ENCODE measurements at regions not wholly inside any gene's neighbourhood (a gene's known extent, or its start where the extent isn't known, plus 50 kb on each side); places are given as distances from the start of the nearest gene placed in this dataset.

- DNase-seq, result no peak
- Histone ChIP-seq H3K36me3 (peaks cover 0 to 4% (median 0%) of the 10 kb centered on the region in 3 donors), H3K4me3 (no peak overlapping the region), H3K27me3 (no peaks in the 10 kb centered on the region), H3K27ac (no peak overlapping the region), H3K9me3 (peaks cover 0 to 2% (median 0%) of the 10 kb centered on the region in 3 donors), H3K4me1 (peaks cover 0 to 12% (median 0%) of the 10 kb centered on the region in 4 donors)
- intact Hi-C loops (cut with DNase I; ENCODE audit: low total_unique reads), result no loop called here
- no peak for TF ChIP-seq CTCF (IDR thresholded peaks at IDR 0.05)
Measured at GRCh38 chr10:10883737-10884136, 133.9 kb upstream of the CELF2 start.

GRCh38 chr10:10886861-10887531 is 130.7 kb upstream of the CELF2 start:
- no peak for TF ChIP-seq CTCF (IDR thresholded peaks at IDR 0.05)
- Histone ChIP-seq H3K4me3 (no peak overlapping the region), H3K36me3 (peaks cover 0 to 3% (median 0%) of the 10 kb centered on the region in 3 donors), H3K27me3 (no peaks in the 10 kb centered on the region), H3K27ac (no peak overlapping the region), H3K9me3 (peaks cover 0 to 2% (median 0%) of the 10 kb centered on the region in 3 donors), H3K4me1 (peaks cover 0 to 22% (median 0%) of the 10 kb centered on the region in 4 donors)
- no peak for DNase-seq
- intact Hi-C loops (cut with DNase I; ENCODE audit: low total_unique reads), result no loop called here

GRCh38 chr10:10891124-10892082 is 126.3 kb upstream of the CELF2 start:
- DNase-seq, result no peak
- TF ChIP-seq CTCF (IDR thresholded peaks at IDR 0.05), result no peak
- Histone ChIP-seq H3K36me3 (no peaks in the 10 kb centered on the region), H3K27ac (no peak overlapping the region), H3K4me1 (peaks cover 0 to 29% (median 0%) of the 10 kb centered on the region in 4 donors), H3K27me3 (no peaks in the 10 kb centered on the region), H3K4me3 (no peak overlapping the region), H3K9me3 (no peaks in the 10 kb centered on the region)
- intact Hi-C loops (cut with DNase I; ENCODE audit: low total_unique reads), result no loop called here

- Histone ChIP-seq H3K27ac (no peak overlapping the region), H3K4me1 (peaks cover 0 to 20% (median 0%) of the 10 kb centered on the region in 4 donors), H3K9me3 (no peaks in the 10 kb centered on the region), H3K4me3 (no peak overlapping the region), H3K27me3 (no peaks in the 10 kb centered on the region), H3K36me3 (no peaks in the 10 kb centered on the region)
- intact Hi-C loops (cut with DNase I; ENCODE audit: low total_unique reads), result no loop called here
- DNase-seq, result no peak
- no peak for TF ChIP-seq CTCF (IDR thresholded peaks at IDR 0.05)
Measured at GRCh38 chr10:10892290-10892875, 125.3 kb upstream of the CELF2 start.

GRCh38 chr10:10897400-10897799 is 120.3 kb upstream of the CELF2 start:
- peaks cover 0 to 3% (median 0%) of the 10 kb centered on the region in 4 donors for H3K4me1 ChIP-seq
- intact Hi-C loops (cut with DNase I; ENCODE audit: low total_unique reads), result no loop called here
- no peaks in the 10 kb centered on the region for H3K36me3 ChIP-seq
- no peaks in the 10 kb centered on the region for H3K27me3 ChIP-seq
- H3K4me3 ChIP-seq, result no peak overlapping the region
- TF ChIP-seq CTCF (IDR thresholded peaks at IDR 0.05), result no peak
- DNase-seq, result no peak
- no peaks in the 10 kb centered on the region for H3K9me3 ChIP-seq
- H3K27ac ChIP-seq, result no peak overlapping the region

Measured in tibial artery (tissue), 4 donors.